Chondrocyte (in vitro differentiated cells): ENCODE measurements at regions not wholly inside any gene's neighbourhood (a gene's known extent, or its start where the extent isn't known, plus 50 kb on each side); places are given as distances from the start of the nearest gene placed in this dataset.

Experiments used
- DNase-seq: peaks from one replicate; pipeline ENCODE4 v3.0.0; 2021; ENCODE audit warnings: mixed read lengths, low spot score
- H3K27ac Mint-ChIP-seq: one replicate; pipeline ENCODE4 v1.8.0; 2021; ENCODE audit warnings: mild to moderate bottlenecking, moderate library complexity, mixed read lengths; ENCODE audit not compliant: unreplicated experiment
- H3K27me3 Mint-ChIP-seq: 2 replicates; pipeline ENCODE4 v1.8.0; 2021; ENCODE audit warnings: low read depth, mixed read lengths
- H3K36me3 Mint-ChIP-seq: 2 replicates; pipeline ENCODE4 v1.8.0; 2021; ENCODE audit warnings: low read depth, mixed read lengths
- H3K4me1 Mint-ChIP-seq: 2 replicates; pipeline ENCODE4 v1.8.0; 2021; ENCODE audit warnings: low read depth, mild to moderate bottlenecking, mixed read lengths
- H3K4me3 Mint-ChIP-seq: one replicate; pipeline ENCODE4 v1.8.0; 2021; ENCODE audit warnings: mild to moderate bottlenecking, moderate library complexity, mixed read lengths; ENCODE audit not compliant: unreplicated experiment
- H3K9me3 Mint-ChIP-seq: 2 replicates; pipeline ENCODE4 v1.8.0; 2021; ENCODE audit warnings: low read depth, mixed read lengths
- TF ChIP-seq, protein P1 (sequence below): fragments of 200-600 bp; sonication (generic); IDR thresholded peaks from 2 replicates; pipeline ENCODE4 v1.5.0; 2021; ENCODE audit warnings: antibody characterized with exemption, mild to moderate bottlenecking, moderate library complexity

GRCh38 chr2:14137643-14138042, 494.9 kb upstream of the LRATD1 start:
- Mint-ChIP-seq H3K9me3 (no peaks in the 10 kb centered on the region), H3K4me3 (no peak overlapping the region), H3K36me3 (no peaks in the 10 kb centered on the region)

DNA sequence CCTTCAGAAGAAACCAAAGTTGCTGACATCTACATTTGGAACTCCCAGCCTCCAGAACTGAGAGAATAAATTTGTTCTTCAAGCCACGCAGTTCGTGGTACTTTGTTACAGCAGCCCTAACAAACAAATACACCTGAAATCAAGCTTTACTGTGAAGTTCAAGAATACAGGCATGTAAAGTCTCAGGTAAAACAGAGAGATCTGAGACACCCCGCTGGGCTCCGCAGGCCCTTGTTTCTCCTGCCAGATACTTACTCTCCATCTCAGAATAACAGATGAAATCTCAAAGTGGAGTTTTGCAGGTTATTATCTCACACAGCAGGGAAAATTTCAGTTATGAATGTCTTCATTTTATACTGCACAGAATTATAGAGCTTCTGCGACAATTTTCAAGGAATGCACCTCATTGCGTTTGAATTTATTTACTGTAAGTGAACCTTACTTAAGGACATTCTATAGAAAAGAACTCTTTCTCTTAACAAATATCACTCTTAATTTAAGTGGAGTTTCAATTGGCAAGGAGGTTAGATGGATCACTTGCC, 492.4 kb upstream of the LRATD1 start:
- Mint-ChIP-seq H3K27ac (no peak overlapping the region), H3K27me3 (peaks cover 2% of the 10 kb centered on the region), H3K4me3 (no peak overlapping the region), H3K9me3 (no peaks in the 10 kb centered on the region), H3K4me1 (no peaks in the 10 kb centered on the region), H3K36me3 (no peaks in the 10 kb centered on the region)
- TF ChIP-seq, protein P1, sequence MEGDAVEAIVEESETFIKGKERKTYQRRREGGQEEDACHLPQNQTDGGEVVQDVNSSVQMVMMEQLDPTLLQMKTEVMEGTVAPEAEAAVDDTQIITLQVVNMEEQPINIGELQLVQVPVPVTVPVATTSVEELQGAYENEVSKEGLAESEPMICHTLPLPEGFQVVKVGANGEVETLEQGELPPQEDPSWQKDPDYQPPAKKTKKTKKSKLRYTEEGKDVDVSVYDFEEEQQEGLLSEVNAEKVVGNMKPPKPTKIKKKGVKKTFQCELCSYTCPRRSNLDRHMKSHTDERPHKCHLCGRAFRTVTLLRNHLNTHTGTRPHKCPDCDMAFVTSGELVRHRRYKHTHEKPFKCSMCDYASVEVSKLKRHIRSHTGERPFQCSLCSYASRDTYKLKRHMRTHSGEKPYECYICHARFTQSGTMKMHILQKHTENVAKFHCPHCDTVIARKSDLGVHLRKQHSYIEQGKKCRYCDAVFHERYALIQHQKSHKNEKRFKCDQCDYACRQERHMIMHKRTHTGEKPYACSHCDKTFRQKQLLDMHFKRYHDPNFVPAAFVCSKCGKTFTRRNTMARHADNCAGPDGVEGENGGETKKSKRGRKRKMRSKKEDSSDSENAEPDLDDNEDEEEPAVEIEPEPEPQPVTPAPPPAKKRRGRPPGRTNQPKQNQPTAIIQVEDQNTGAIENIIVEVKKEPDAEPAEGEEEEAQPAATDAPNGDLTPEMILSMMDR, result no peak
- DNase-seq, result no peak

More at GRCh38 chr2:14137643-14138042, 494.9 kb upstream of the LRATD1 start:
- DNase-seq, result no peak
- TF ChIP-seq, protein P1, result peak; percentile 20
- Mint-ChIP-seq H3K27me3 (peaks cover 2% of the 10 kb centered on the region), H3K27ac (no peak overlapping the region), H3K4me1 (no peaks in the 10 kb centered on the region)

DNA sequence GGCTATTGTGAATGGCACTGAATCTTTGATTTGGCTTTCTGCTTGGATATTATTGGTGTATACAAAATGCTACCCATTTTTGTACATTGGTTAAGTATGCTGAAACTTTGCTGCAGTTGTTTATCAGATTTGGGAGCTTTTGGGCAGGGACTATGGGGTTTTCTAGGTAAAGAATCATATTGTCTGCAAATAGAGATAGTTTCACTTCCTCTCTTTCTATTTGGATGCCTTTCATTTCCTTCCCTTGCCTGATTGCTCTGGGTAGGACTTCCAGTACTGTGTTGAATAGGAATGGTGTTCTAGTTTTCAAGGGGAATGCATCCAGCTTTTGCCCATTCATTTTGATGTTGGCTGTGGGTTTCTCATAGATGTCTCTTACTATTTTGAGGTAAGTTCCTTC, 489.1 kb upstream of the LRATD1 start:
- no peaks in the 10 kb centered on the region for H3K4me1 Mint-ChIP-seq
- H3K27ac Mint-ChIP-seq, result no peak overlapping the region
- TF ChIP-seq, protein P1, result no peak
- peaks cover 2% of the 10 kb centered on the region for H3K27me3 Mint-ChIP-seq
- H3K36me3 Mint-ChIP-seq, result no peaks in the 10 kb centered on the region
- DNase-seq, result no peak
- no peak overlapping the region for H3K4me3 Mint-ChIP-seq
- no peaks in the 10 kb centered on the region for H3K9me3 Mint-ChIP-seq

DNA sequence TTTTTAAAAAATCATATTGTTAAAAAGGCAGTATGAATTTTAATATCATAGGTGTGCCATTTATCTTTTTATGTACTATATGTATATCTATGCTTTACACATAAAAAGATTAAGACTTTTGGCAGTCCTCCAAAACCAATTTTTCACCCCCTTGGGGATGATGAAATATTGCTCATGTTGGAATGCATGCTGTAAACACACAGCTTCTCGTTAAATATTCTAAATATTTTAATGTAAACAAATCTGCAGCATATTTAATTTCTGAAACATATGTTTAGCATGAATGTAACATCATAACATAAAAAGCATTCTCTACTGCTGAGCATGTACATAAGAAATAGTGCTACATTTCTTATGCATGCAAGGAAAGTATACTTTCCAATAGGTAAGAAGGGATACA, 484.3 kb upstream of the LRATD1 start:
- Mint-ChIP-seq H3K27ac (no peak overlapping the region), H3K4me3 (no peak overlapping the region), H3K27me3 (no peaks in the 10 kb centered on the region), H3K4me1 (no peaks in the 10 kb centered on the region), H3K9me3 (no peaks in the 10 kb centered on the region), H3K36me3 (no peaks in the 10 kb centered on the region)
- TF ChIP-seq, protein P1, result no peak
- no peak for DNase-seq

GRCh38 chr2:14157816-14158215, 474.7 kb upstream of the LRATD1 start:
- no peaks in the 10 kb centered on the region for H3K9me3 Mint-ChIP-seq
- no peaks in the 10 kb centered on the region for H3K4me1 Mint-ChIP-seq
- H3K4me3 Mint-ChIP-seq, result no peak overlapping the region
- DNase-seq, result no peak
- TF ChIP-seq, protein P1, result no peak
- H3K27ac Mint-ChIP-seq, result no peak overlapping the region
- H3K36me3 Mint-ChIP-seq, result no peaks in the 10 kb centered on the region
- peaks cover under 1% of the 10 kb centered on the region for H3K27me3 Mint-ChIP-seq
